IMR-90 (cell line): ENCODE measurements at regions not wholly inside any gene's neighbourhood (a gene's known extent, or its start where the extent isn't known, plus 50 kb on each side); places are given as distances from the start of the nearest gene placed in this dataset.

Source experiments
- ATAC-seq: fragments of 200-7000 bp; cut with Tn5 transposase; 2 replicates; pipeline ENCODE4 v1.9.1; 2020; ENCODE audit warnings: low read depth, mild to moderate bottlenecking, moderate library complexity
- BruUV-seq: library from RNA; stranded (reverse); fragments of 400-500 nt; replicated peaks from 2 replicates; lab custom pipeline; 2021; lab: Mats Ljungman, UMichigan
- CTCF ChIA-PET: fragments of 300-600 bp; formaldehyde crosslinking; extraction: SDS; loops from one replicate; lab custom pipeline; 2021; ENCODE audit warnings: antibody characterized with exemption; lab: Yijun Ruan, JAX
- POLR2A ChIA-PET: fragments of 300-600 bp; sonication (Branson Sonifier 250); formaldehyde crosslinking; loops from one replicate; lab custom pipeline; 2022; ENCODE audit warnings: antibody characterized with exemption; ENCODE audit not compliant: unreplicated experiment; lab: Charles Lee
- DNase-seq: peaks from one replicate; pipeline ENCODE4 v3.0.0; 2013
- H2AFZ ChIP-seq: replicated peaks from 2 replicates; pipeline ENCODE3; 2013; ENCODE audit warnings: low read length, mild to moderate bottlenecking; ENCODE audit not compliant: poor library complexity
- H2AK5ac ChIP-seq: 2 replicates; pipeline ENCODE4 v1.6.1; 2013; ENCODE audit warnings: low read depth, low read length, inconsistent platforms
- H2AK9ac ChIP-seq: replicated peaks from 2 replicates; pipeline ENCODE3; 2013; ENCODE audit warnings: mild to moderate bottlenecking, low read depth, low read length, moderate library complexity; ENCODE audit not compliant: poor library complexity
- H2BK120ac ChIP-seq: 2 replicates; pipeline ENCODE4 v1.6.1; 2013; ENCODE audit warnings: low read depth, low read length, inconsistent platforms
- H2BK15ac ChIP-seq: 3 replicates; pipeline ENCODE4 v1.6.1; 2013; ENCODE audit warnings: low read depth, low read length, inconsistent platforms
- H2BK20ac ChIP-seq: 2 replicates; pipeline ENCODE4 v1.6.1; 2013; ENCODE audit warnings: low read depth, mild to moderate bottlenecking, inconsistent platforms, low read length, moderate library complexity
- H2BK5ac ChIP-seq: 2 replicates; pipeline ENCODE4 v1.6.1; 2013; ENCODE audit warnings: mild to moderate bottlenecking, low read depth, low read length, inconsistent platforms; ENCODE audit not compliant: poor library complexity, severe bottlenecking
- H3K14ac ChIP-seq: replicated peaks from 2 replicates; pipeline ENCODE4 v1.6.1; 2013; ENCODE audit warnings: low read depth, low read length, inconsistent platforms
- H3K18ac ChIP-seq: 2 replicates; pipeline ENCODE4 v1.6.1; 2013; ENCODE audit warnings: low read depth, low read length, control low read depth
- H3K23ac ChIP-seq: 2 replicates; pipeline ENCODE4 v1.6.1; 2013; ENCODE audit warnings: low read depth, low read length, inconsistent platforms
- H3K27ac ChIP-seq: 2 replicates; pipeline ENCODE4 v1.5.1; 2013; ENCODE audit warnings: mild to moderate bottlenecking, control low read depth, low read length; ENCODE audit not compliant: insufficient read depth
- H3K27me3 ChIP-seq: 2 replicates; pipeline ENCODE4 v1.6.1; 2013; ENCODE audit warnings: low read length; ENCODE audit not compliant: control insufficient read depth, insufficient read depth
- H3K36me3 ChIP-seq: 2 replicates; pipeline ENCODE4 v1.6.1; 2013; ENCODE audit warnings: low read length, mixed read lengths; ENCODE audit not compliant: control insufficient read depth, insufficient read depth
- H3K4ac ChIP-seq: 2 replicates; pipeline ENCODE4 v1.6.1; 2013; ENCODE audit warnings: low read depth, low read length, inconsistent platforms
- H3K4me1 ChIP-seq: 2 replicates; pipeline ENCODE4 v1.6.1; 2013; ENCODE audit warnings: low read length, mixed read lengths; ENCODE audit not compliant: control insufficient read depth, insufficient read depth
- H3K4me2 ChIP-seq: 2 replicates; pipeline ENCODE4 v1.6.1; 2013; ENCODE audit warnings: low read depth, mild to moderate bottlenecking, control low read depth, low read length, moderate library complexity
- H3K4me3 ChIP-seq: 2 replicates; pipeline ENCODE4 v1.5.1; 2013; ENCODE audit warnings: low read depth, mild to moderate bottlenecking, control low read depth, low read length, moderate library complexity; ENCODE audit not compliant: insufficient read depth
- H3K56ac ChIP-seq: 2 replicates; pipeline ENCODE4 v1.6.1; 2013; ENCODE audit warnings: low read length, inconsistent platforms; ENCODE audit not compliant: insufficient read depth; ENCODE audit errors: extremely low read depth
- H3K79me1 ChIP-seq, 2 experiments: 2 replicates each; pipeline ENCODE4 v1.6.1; 2013; ENCODE audit warnings: low read length in 2 of 2, inconsistent platforms in 1 of 2, low read depth in 1 of 2
- H3K9ac ChIP-seq: 2 replicates; pipeline ENCODE4 v1.6.1; 2013; ENCODE audit warnings: low read depth, low read length, control low read depth
- H3K9me1 ChIP-seq: 2 replicates; pipeline ENCODE4 v1.6.1; 2013; ENCODE audit warnings: low read length, inconsistent platforms; ENCODE audit not compliant: insufficient read depth
- H3K9me3 ChIP-seq: 2 replicates; pipeline ENCODE4 v1.6.1; 2013; ENCODE audit warnings: low read length; ENCODE audit not compliant: control insufficient read depth, insufficient read depth
- H4K20me1 ChIP-seq: 2 replicates; pipeline ENCODE4 v1.6.1; 2013; ENCODE audit warnings: low read length, inconsistent platforms; ENCODE audit not compliant: insufficient read depth
- H4K5ac ChIP-seq: 2 replicates; pipeline ENCODE4 v1.6.1; 2013; ENCODE audit warnings: mild to moderate bottlenecking, low read depth, low read length, control low read depth
- H4K8ac ChIP-seq, 2 experiments: 2 replicates each; pipeline ENCODE4 v1.6.1; 2013; ENCODE audit warnings: low read depth in 2 of 2, low read length in 2 of 2, control low read depth in 1 of 2, inconsistent platforms in 1 of 2
- H4K91ac ChIP-seq: 2 replicates; pipeline ENCODE4 v1.6.1; 2013; ENCODE audit warnings: low read depth, low read length, inconsistent platforms; ENCODE audit not compliant: insufficient read depth
- MAFK ChIP-seq: IDR thresholded peaks from 2 replicates; pipeline ENCODE4 v1.6.1; 2012; ENCODE audit warnings: low read depth, low read length, improper control_type of control experiment
- NFE2L2 ChIP-seq: fragments of 150-350 bp; IDR thresholded peaks from 2 replicates; pipeline ENCODE4 v1.6.1; 2016; ENCODE audit warnings: low read depth, mild to moderate bottlenecking, low read length
- POLR2A ChIP-seq: IDR thresholded peaks from 2 replicates; pipeline ENCODE4 v1.6.1; 2012; ENCODE audit warnings: mild to moderate bottlenecking, low read depth, low read length
- WGBS, 2 experiments: methylation state at CpG; one replicate each; pipeline versions ENCODE4 v1.1.5 to v1.1.7; 2013; ENCODE audit warnings: missing lambda C conversion rate in 2 of 2; ENCODE audit not compliant: insufficient read length in 1 of 2; ENCODE audit errors: extremely low coverage in 2 of 2; 5-methylcytosine and 5-hydroxymethylcytosine counted together
- dilution Hi-C: fragments of 300-500 bp; cut with HindIII; formaldehyde crosslinking; loops from one replicate; pipeline ENCODE4 v1.14.3; 2018; ENCODE audit warnings: low sequenced_read_pairs; ENCODE audit not compliant: unreplicated experiment
- in situ Hi-C: fragments of 300-500 bp; cut with MboI; formaldehyde crosslinking; loops from 3 replicates; pipeline ENCODE4 v1.14.3; 2019; ENCODE audit warnings: low sequenced_read_pairs, inconsistent platforms, mixed read lengths
- intact Hi-C: fragments of 100-400 bp; cut with micrococcal nuclease; formaldehyde crosslinking; loops from 2 replicates; pipeline ENCODE4 v1.10.0; 2022

DNA sequence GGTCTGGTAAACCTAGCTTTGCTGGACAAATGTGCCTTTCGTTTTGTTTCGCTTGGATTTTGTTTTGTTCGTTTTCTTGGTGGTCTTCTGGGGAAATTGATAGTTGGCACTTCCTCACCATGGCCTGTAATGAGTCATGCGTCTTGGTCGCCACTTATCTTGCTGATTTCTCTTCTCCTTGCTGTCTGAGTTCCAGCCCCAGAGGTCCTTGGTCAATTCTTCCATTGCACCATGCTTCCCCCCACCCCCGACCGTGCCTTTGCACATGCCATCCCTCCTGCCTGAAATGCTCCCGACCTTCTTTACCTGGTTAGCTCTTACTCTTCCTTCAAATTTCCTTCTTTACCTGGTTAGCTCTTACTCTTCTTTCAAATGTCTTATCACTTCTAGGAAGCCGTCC is 168.7 kb upstream of the MSX2 start:
- Histone ChIP-seq H2BK15ac (no peak overlapping the region), H3K14ac (no peak overlapping the region), H3K9me1 (no peaks in the 10 kb centered on the region), H4K8ac (no peak overlapping the region), H3K4me1 (peaks cover 10% of the 10 kb centered on the region), H2BK20ac (no peak overlapping the region), H4K5ac (no peak overlapping the region), H3K4me3 (no peak overlapping the region), H3K79me1 (no peaks in the 10 kb centered on the region), H3K9ac (no peak overlapping the region), H2BK120ac (no peak overlapping the region), H4K20me1 (no peaks in the 10 kb centered on the region), H3K27me3 (no peaks in the 10 kb centered on the region), H3K56ac (no peak overlapping the region), H3K4me2 (no peak overlapping the region), H3K9me3 (no peaks in the 10 kb centered on the region), H3K36me3 (no peaks in the 10 kb centered on the region), H3K27ac (no peak overlapping the region), H2AFZ (no peak overlapping the region), H2AK5ac (no peak overlapping the region; the same call in 1 of the 2 replicates), H4K91ac (no peak overlapping the region), H3K18ac (no peak overlapping the region), H2BK5ac (no peak overlapping the region), H3K4ac (no peak overlapping the region), H2AK9ac (no peak overlapping the region), H3K23ac (no peak overlapping the region)
- POLR2A ChIA-PET: no interaction called here
- CTCF ChIA-PET: no interaction called here
- ATAC-seq (no peak), DNase-seq (no peak)
- dilution Hi-C loops: no loop called here
- 100% methylated on average over 3 of the region's 9 CpGs; no CpG with 5 or more reads in 1 of the 2 experiments for WGBS, 2 experiments
- TF ChIP-seq MAFK (no peak), NFE2L2 (no peak), POLR2A (no peak)
- intact Hi-C loops: no loop called here
- in situ Hi-C loops: no loop called here
- no TSS peak for BruUV-seq
